PC-9 (cell line): ENCODE measurements at regions not wholly inside any gene's neighbourhood (a gene's known extent, or its start where the extent isn't known, plus 50 kb on each side); places are given as distances from the start of the nearest gene placed in this dataset.

Experiments
- BruUV-seq: library from RNA; stranded (reverse); fragments of 400-500 nt; replicated peaks from 2 replicates; lab custom pipeline; 2021; lab: Mats Ljungman, UMichigan
- CTCF ChIA-PET: fragments of 300-600 bp; sonication (Branson Sonifier 250); formaldehyde crosslinking; loops from one replicate; lab custom pipeline; 2022; ENCODE audit warnings: antibody characterized with exemption; lab: Charles Lee
- POLR2A ChIA-PET: fragments of 300-600 bp; sonication (Branson Sonifier 250); formaldehyde crosslinking; loops from one replicate; lab custom pipeline; 2022; ENCODE audit warnings: antibody characterized with exemption; ENCODE audit not compliant: unreplicated experiment; lab: Charles Lee
- DNase-seq, 2 experiments: peaks; one replicate each; pipeline versions ENCODE4 v3.0.0 to v3.0.0-alpha.2; 2015 to 2022; ENCODE audit warnings: mixed read lengths in 1 of 2
- H2AFZ ChIP-seq: fragments of 200-600 bp; sonication (generic); 2 replicates; pipeline ENCODE4 v1.8.1; 2017; ENCODE audit warnings: antibody characterized with exemption
- H3F3A ChIP-seq: fragments of 200-600 bp; sonication (generic); 2 replicates; pipeline ENCODE4 v1.8.1; 2017; ENCODE audit warnings: antibody characterized with exemption, mild to moderate bottlenecking, low read depth; ENCODE audit not compliant: insufficient read depth
- H3K27ac ChIP-seq: fragments of 200-600 bp; sonication (generic); 2 replicates; pipeline ENCODE4 v1.6.1; 2016; ENCODE audit warnings: mixed run types
- H3K27me3 ChIP-seq: fragments of 200-600 bp; sonication (generic); 2 replicates; pipeline ENCODE4 v1.6.1; 2016; ENCODE audit warnings: low read depth, mixed run types; ENCODE audit not compliant: insufficient read depth
- H3K36me3 ChIP-seq: fragments of 200-600 bp; sonication (generic); 2 replicates; pipeline ENCODE4 v1.6.1; 2016; ENCODE audit warnings: low read depth, mixed run types
- H3K4me1 ChIP-seq: fragments of 200-600 bp; sonication (generic); replicated peaks from 2 replicates; pipeline ENCODE4 v1.6.1; 2016; ENCODE audit warnings: mixed run types; ENCODE audit not compliant: insufficient read depth
- H3K4me2 ChIP-seq: fragments of 200-600 bp; sonication (generic); 2 replicates; pipeline ENCODE4 v1.6.1; 2017; ENCODE audit warnings: mixed run types
- H3K4me3 ChIP-seq: fragments of 200-600 bp; sonication (generic); 2 replicates; pipeline ENCODE4 v1.6.1; 2016; ENCODE audit warnings: mixed run types
- H3K79me2 ChIP-seq: fragments of 200-600 bp; sonication (generic); 2 replicates; pipeline ENCODE4 v1.6.1; 2017; ENCODE audit warnings: low read depth, mixed run types
- H3K9me2 ChIP-seq: fragments of 200-600 bp; sonication (generic); 2 replicates; pipeline ENCODE4 v1.8.1; 2017; ENCODE audit warnings: mild to moderate bottlenecking; ENCODE audit not compliant: insufficient read depth
- H3K9me3 ChIP-seq: fragments of 200-600 bp; sonication (generic); 2 replicates; pipeline ENCODE4 v1.8.1; 2016; ENCODE audit warnings: low read depth; ENCODE audit not compliant: insufficient read depth
- H4K20me1 ChIP-seq: fragments of 200-600 bp; sonication (generic); 2 replicates; pipeline ENCODE4 v1.8.1; 2017; ENCODE audit not compliant: insufficient read depth
- EZH2 ChIP-seq: fragments of 200-600 bp; sonication (generic); IDR thresholded peaks from 2 replicates; pipeline ENCODE4 v1.8.0; 2017; ENCODE audit warnings: antibody characterized with exemption, low read depth
- intact Hi-C: fragments of 100-400 bp; cut with micrococcal nuclease; formaldehyde crosslinking; loops from one replicate; pipeline ENCODE4 v1.10.0; 2022; ENCODE audit not compliant: unreplicated experiment
- TF ChIP-seq, protein P1 (sequence below): fragments of 200-600 bp; sonication (generic); conservative IDR thresholded peaks from 2 replicates; pipeline ENCODE4 v1.6.1; 2017; ENCODE audit warnings: mixed run types, antibody characterized with exemption, mild to moderate bottlenecking, moderate library complexity

DNA sequence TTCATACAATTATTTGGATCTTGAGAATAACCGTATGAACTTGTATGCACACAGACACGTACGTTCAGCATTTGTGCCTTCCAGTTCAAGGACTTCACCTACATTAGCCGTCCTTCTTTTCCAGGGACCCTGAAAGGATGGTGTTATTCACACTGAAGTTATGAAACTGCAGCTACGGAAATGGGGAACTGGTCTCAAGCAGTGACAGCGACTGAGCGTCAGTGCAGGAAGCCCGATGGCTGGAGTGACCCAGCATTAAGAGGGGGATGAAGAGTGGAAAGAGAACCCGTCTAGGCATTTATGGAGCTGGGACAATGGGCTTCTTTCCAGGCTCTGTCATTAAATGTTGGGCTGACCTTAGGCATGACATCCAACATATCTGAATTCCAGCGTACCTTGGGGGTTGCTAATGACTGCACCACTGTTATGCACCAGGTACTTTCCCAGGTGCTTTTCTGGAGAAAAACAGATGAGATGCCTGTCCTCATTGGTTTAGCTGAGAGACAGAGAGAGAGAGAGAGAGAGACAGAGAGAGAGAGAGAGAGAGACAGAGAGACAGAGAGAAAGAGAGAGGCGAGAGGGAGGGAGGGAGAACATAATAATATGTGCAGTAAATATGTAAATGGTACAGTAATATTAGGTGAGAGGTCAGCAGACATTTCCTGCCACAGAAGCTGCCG lies 204.7 kb upstream of the EXOC2 start:
- DNase-seq = no peak
- Histone ChIP-seq H2AFZ (no peak overlapping the region), H3K9me2 (no peaks in the 10 kb centered on the region), H3K79me2 (no peaks in the 10 kb centered on the region), H3K27ac (no peak overlapping the region), H4K20me1 (no peaks in the 10 kb centered on the region), H3F3A (no peaks in the 10 kb centered on the region), H3K27me3 (no peaks in the 10 kb centered on the region), H3K4me3 (no peak overlapping the region), H3K4me2 (no peak overlapping the region), H3K9me3 (no peaks in the 10 kb centered on the region), H3K36me3 (no peaks in the 10 kb centered on the region), H3K4me1 (no peaks in the 10 kb centered on the region)
- TF ChIP-seq, protein P1, sequence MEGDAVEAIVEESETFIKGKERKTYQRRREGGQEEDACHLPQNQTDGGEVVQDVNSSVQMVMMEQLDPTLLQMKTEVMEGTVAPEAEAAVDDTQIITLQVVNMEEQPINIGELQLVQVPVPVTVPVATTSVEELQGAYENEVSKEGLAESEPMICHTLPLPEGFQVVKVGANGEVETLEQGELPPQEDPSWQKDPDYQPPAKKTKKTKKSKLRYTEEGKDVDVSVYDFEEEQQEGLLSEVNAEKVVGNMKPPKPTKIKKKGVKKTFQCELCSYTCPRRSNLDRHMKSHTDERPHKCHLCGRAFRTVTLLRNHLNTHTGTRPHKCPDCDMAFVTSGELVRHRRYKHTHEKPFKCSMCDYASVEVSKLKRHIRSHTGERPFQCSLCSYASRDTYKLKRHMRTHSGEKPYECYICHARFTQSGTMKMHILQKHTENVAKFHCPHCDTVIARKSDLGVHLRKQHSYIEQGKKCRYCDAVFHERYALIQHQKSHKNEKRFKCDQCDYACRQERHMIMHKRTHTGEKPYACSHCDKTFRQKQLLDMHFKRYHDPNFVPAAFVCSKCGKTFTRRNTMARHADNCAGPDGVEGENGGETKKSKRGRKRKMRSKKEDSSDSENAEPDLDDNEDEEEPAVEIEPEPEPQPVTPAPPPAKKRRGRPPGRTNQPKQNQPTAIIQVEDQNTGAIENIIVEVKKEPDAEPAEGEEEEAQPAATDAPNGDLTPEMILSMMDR = no peak
- no peak for TF ChIP-seq EZH2
- BruUV-seq = no TSS peak
- CTCF ChIA-PET = no interaction called here
- POLR2A ChIA-PET = no interaction called here
- intact Hi-C loops = no loop called here

DNA sequence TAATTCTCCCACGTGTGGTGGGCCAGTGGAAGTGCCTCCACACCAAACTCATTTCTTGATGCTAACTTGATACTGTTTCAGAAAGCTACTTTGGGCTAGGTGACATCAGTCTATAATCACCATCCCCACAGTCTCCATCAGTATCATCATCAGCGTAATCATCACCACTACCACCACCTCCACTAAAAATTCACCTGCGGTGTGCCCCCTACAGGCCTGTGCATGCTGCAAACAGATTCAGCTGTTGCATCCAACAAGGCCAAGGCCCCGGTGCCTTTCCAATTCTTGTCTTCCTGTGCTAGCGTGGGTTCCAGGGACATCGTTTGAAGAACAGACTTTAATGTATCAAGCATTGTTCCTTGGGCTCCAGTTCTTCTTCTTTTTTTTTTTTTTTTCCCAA lies 201.3 kb upstream of the EXOC2 start:
- Histone ChIP-seq H3K4me1 (no peaks in the 10 kb centered on the region), H3F3A (no peaks in the 10 kb centered on the region), H3K4me3 (no peak overlapping the region), H3K27me3 (no peaks in the 10 kb centered on the region), H3K79me2 (no peaks in the 10 kb centered on the region), H3K9me3 (no peaks in the 10 kb centered on the region), H4K20me1 (no peaks in the 10 kb centered on the region), H3K4me2 (no peak overlapping the region), H3K9me2 (no peaks in the 10 kb centered on the region), H2AFZ (no peak overlapping the region), H3K36me3 (no peaks in the 10 kb centered on the region), H3K27ac (no peak overlapping the region)
- TF ChIP-seq, protein P1 = no peak
- TF ChIP-seq EZH2 = no peak
- BruUV-seq = no TSS peak
- DNase-seq = no peak
- CTCF ChIA-PET = no interaction called here
- intact Hi-C loops = no loop called here
- POLR2A ChIA-PET = no interaction called here

DNA sequence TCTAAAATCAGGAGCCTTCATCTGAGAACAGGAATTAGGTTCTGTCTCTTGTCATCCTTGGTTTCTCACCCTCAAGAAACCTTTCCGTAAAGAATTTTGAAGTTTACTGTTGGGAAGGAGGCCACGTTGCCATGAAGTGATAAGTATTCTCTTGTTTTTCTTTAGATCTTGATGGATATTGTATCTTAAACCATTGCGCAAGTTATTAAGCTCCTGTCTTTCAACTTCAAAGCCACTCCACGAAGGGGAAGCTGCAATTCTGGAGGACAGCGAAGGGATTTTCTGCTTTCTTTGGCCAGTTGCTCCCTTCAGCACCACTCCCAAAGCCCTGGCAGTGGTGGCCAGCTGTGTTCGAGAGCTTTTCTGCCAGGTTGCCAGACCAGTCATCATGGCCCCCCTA lies 198.1 kb upstream of the EXOC2 start:
- no peaks in the 10 kb centered on the region for H3K9me3 ChIP-seq
- TF ChIP-seq, protein P1 = no peak
- TF ChIP-seq EZH2 = no peak
- H2AFZ ChIP-seq = no peak overlapping the region
- CTCF ChIA-PET = no interaction called here
- no peaks in the 10 kb centered on the region for H3F3A ChIP-seq
- no TSS peak for BruUV-seq
- no peaks in the 10 kb centered on the region for H3K9me2 ChIP-seq
- POLR2A ChIA-PET = no interaction called here
- no peaks in the 10 kb centered on the region for H3K27me3 ChIP-seq
- intact Hi-C loops = no loop called here
- H3K79me2 ChIP-seq = no peaks in the 10 kb centered on the region
- no peak overlapping the region for H3K27ac ChIP-seq
- H3K4me1 ChIP-seq = no peaks in the 10 kb centered on the region
- no peak for DNase-seq
- no peak overlapping the region for H3K4me3 ChIP-seq
- no peak overlapping the region for H3K4me2 ChIP-seq
- H3K36me3 ChIP-seq = no peaks in the 10 kb centered on the region
- no peaks in the 10 kb centered on the region for H4K20me1 ChIP-seq
